HCT116 (cell line): ENCODE measurements at regions not wholly inside any gene's neighbourhood (a gene's known extent, or its start where the extent isn't known, plus 50 kb on each side); places are given as distances from the start of the nearest gene placed in this dataset.

ENCODE experiments used
- ATAC-seq: fragments of 200-7000 bp; cut with Tn5 transposase; 2 replicates; pipeline ENCODE4 v1.9.1; 2020; ENCODE audit warnings: mild to moderate bottlenecking, moderate library complexity
- BruUV-seq: library from RNA; stranded (reverse); fragments of 400-500 nt; replicated peaks from 2 replicates; lab custom pipeline; 2021; lab: Mats Ljungman, UMichigan
- CTCF ChIA-PET: fragments of 300-600 bp; sonication (Branson Sonifier 250); formaldehyde crosslinking; loops from one replicate; lab custom pipeline; 2021; ENCODE audit warnings: antibody characterized with exemption; lab: Charles Lee
- POLR2A ChIA-PET: fragments of 300-600, 350-600 bp; sonication (Branson Sonifier 250); formaldehyde crosslinking; loops from one replicate; lab custom pipeline; 2021; ENCODE audit warnings: antibody characterized with exemption; lab: Charles Lee
- RAD21 ChIA-PET, 2 experiments: fragments of 300-600 bp; sonication (Branson Sonifier 250); formaldehyde crosslinking; loops; one replicate each; lab custom pipeline; 2023; ENCODE audit warnings: low total read pairs in 2 of 2; ENCODE audit not compliant: uncharacterized antibody in 2 of 2, unreplicated experiment in 2 of 2, low non-redundant PET in 1 of 2; lab: Charles Lee
- DNase-seq: peaks from one replicate; pipeline ENCODE4 v3.0.0-alpha.2; 2010; ENCODE audit warnings: low read depth, low spot score
- H2AFZ ChIP-seq: fragments of 200-600 bp; shearing (Covaris generic), sonication (generic); 2 replicates; pipeline ENCODE4 v1.6.1; 2017; ENCODE audit warnings: low read depth, mixed run types, mixed read lengths, antibody characterized with exemption, low read length; ENCODE audit not compliant: poor library complexity, severe bottlenecking
- H3K27ac ChIP-seq: 2 replicates; pipeline ENCODE4 v1.5.1; 2012; ENCODE audit warnings: low read depth, low read length
- H3K27me3 ChIP-seq: fragments of 200-600 bp; sonication (generic); 2 replicates; pipeline ENCODE4 v1.6.1; 2016; ENCODE audit warnings: mixed run types, low read length, mixed read lengths; ENCODE audit not compliant: insufficient read depth
- H3K36me3 ChIP-seq, 2 experiments: fragments of 200-500 bp in 1 of 2; fragments of 200-600 bp in 1 of 2; sonication (Bioruptor generic) in 1 of 2; sonication (generic) in 1 of 2; 2 replicates each; pipeline versions ENCODE4 v1.5.1 to v1.6.1; 2014 to 2016; ENCODE audit warnings: low read length in 2 of 2, inconsistent platforms in 1 of 2, mixed read lengths in 1 of 2, mixed run types in 1 of 2; ENCODE audit not compliant: insufficient read depth in 2 of 2, control insufficient read depth in 1 of 2
- H3K4me1 ChIP-seq, 2 experiments: fragments of 200-600 bp in 1 of 2; sonication (generic) in 1 of 2; 2 replicates each; pipeline versions ENCODE4 v1.5.1 to v1.6.1; 2012 to 2017; ENCODE audit warnings: low read length in 2 of 2, inconsistent platforms in 1 of 2, mild to moderate bottlenecking in 1 of 2, mixed read lengths in 1 of 2, mixed run types in 1 of 2, moderate library complexity in 1 of 2; ENCODE audit not compliant: insufficient read depth in 2 of 2, control insufficient read depth in 1 of 2
- H3K4me2 ChIP-seq: fragments of 200-600 bp; sonication (generic); 2 replicates; pipeline ENCODE4 v1.6.1; 2017; ENCODE audit warnings: mixed run types, low read length, mixed read lengths
- H3K4me3 ChIP-seq, 2 experiments: fragments of 200-600 bp in 1 of 2; sonication (generic) in 1 of 2; replicated peaks in 1 of 2; 2 replicates each; pipeline ENCODE4 v1.5.1; 2011 to 2016; ENCODE audit warnings: low read length in 2 of 2, control low read depth in 1 of 2, low read depth in 1 of 2, mild to moderate bottlenecking in 1 of 2, mixed read lengths in 1 of 2, mixed run types in 1 of 2
- H3K79me2 ChIP-seq: fragments of 200-600 bp; sonication (generic); 2 replicates; pipeline ENCODE4 v1.6.1; 2017; ENCODE audit warnings: mild to moderate bottlenecking, mixed run types, low read length, moderate library complexity, mixed read lengths; ENCODE audit not compliant: insufficient read depth
- H3K9ac ChIP-seq: fragments of 200-600 bp; sonication (generic); 2 replicates; pipeline ENCODE4 v1.6.1; 2016; ENCODE audit warnings: low read length, mixed read lengths
- H3K9me2 ChIP-seq: fragments of 200-600 bp; sonication (generic), shearing (Covaris generic); 2 replicates; pipeline ENCODE4 v1.6.1; 2017; ENCODE audit warnings: mixed run types, mild to moderate bottlenecking, moderate library complexity; ENCODE audit not compliant: insufficient read depth
- H3K9me3 ChIP-seq, 2 experiments: fragments of 200-500 bp in 1 of 2; fragments of 200-600 bp in 1 of 2; sonication (Bioruptor generic) in 1 of 2; sonication (generic) in 1 of 2; 2 replicates each; pipeline ENCODE4 v1.6.1; 2014 to 2017; ENCODE audit warnings: low read length in 2 of 2, mixed read lengths in 2 of 2, inconsistent platforms in 1 of 2, low read depth in 1 of 2, mild to moderate bottlenecking in 1 of 2, mixed run types in 1 of 2, moderate library complexity in 1 of 2; ENCODE audit not compliant: control insufficient read depth in 1 of 2, insufficient read depth in 1 of 2
- H4K20me1 ChIP-seq: fragments of 200-600 bp; sonication (generic), shearing (Covaris generic); 2 replicates; pipeline ENCODE4 v1.6.1; 2017; ENCODE audit warnings: mixed run types, mild to moderate bottlenecking, moderate library complexity; ENCODE audit not compliant: insufficient read depth
- ELF1 ChIP-seq: IDR thresholded peaks from 2 replicates; pipeline ENCODE4 v1.6.1; 2012; ENCODE audit warnings: low read depth, borderline replicate concordance
- FOSL1 ChIP-seq: IDR thresholded peaks from 2 replicates; pipeline ENCODE4 v1.6.1; 2012; ENCODE audit warnings: low read depth
- POLR2AphosphoS5 ChIP-seq: IDR thresholded peaks from 2 replicates; pipeline ENCODE4 v1.6.1; 2011; ENCODE audit warnings: mild to moderate bottlenecking, low read depth, low read length, moderate library complexity
- REST ChIP-seq: IDR thresholded peaks from 2 replicates; pipeline ENCODE4 v1.6.1; 2012; ENCODE audit warnings: low read depth
- YY1 ChIP-seq: IDR thresholded peaks from 2 replicates; pipeline ENCODE4 v1.6.1; 2011; ENCODE audit warnings: low read length, low read depth, moderate library complexity, mild to moderate bottlenecking; ENCODE audit not compliant: insufficient replicate concordance; ENCODE audit errors: extremely low read depth
- intact Hi-C: fragments of 100-400 bp; cut with micrococcal nuclease; formaldehyde crosslinking; loops from 2 replicates; pipeline ENCODE4 v1.10.0; 2022

DNA sequence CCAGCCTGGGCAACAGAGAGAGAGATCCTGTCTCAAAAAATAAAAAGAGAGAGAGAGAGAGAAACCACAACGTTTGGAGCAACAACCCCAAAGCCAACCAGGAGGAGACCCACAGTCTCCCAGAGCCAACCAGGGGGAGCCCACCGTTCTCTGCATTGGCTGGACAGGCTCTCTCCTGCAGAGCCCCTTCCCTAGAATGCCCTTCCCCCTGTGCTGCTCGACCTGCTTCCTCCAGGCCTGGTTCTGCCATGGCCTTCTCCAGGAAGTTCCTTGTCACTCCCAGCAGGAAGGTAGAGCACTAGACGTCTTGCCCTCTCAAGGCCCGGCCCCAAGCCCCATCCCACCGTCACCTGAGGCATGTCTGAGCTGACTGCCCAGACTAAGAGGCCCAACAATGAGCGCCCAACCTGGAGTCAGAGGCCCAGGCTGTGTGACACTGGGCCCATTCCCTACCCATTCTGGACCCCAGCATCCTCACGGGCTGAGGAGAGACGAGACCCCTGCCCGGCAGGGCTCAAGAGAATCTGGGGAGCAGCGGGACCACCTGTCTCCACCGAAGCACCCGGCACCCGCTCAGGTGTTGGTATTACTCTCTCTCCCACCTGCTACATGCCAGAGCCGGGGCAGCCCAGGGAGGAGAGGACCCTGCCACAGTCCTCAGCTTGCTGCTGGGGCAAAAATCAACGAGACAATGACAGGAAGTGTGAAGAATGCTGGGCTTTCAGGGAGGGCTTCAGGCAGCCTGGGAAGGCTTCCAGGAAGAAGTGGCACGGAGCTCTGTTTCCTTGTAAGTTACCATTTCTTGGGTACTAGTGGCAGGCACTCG is 61.2 kb downstream of the DIO3 start (continued):
- no peak for TF ChIP-seq REST

- no TSS peak for BruUV-seq
- H3K27ac ChIP-seq: no peak overlapping the region
- H3K9me2 ChIP-seq: no peaks in the 10 kb centered on the region
- H3K36me3 ChIP-seq: no peaks in the 10 kb centered on the region
- RAD21 ChIA-PET: no interaction called here
- POLR2A ChIA-PET: no interaction called here
- H3K4me3 ChIP-seq: no peak overlapping the region
- intact Hi-C loops: no loop called here
- no peaks in the 10 kb centered on the region for H4K20me1 ChIP-seq
- no peak for TF ChIP-seq POLR2AphosphoS5
- TF ChIP-seq FOSL1: no peak
- no peak for TF ChIP-seq YY1
- TF ChIP-seq ELF1: no peak
- ATAC-seq (no peak), DNase-seq (no peak)
- H3K79me2 ChIP-seq: no peaks in the 10 kb centered on the region
- H2AFZ ChIP-seq: no peak overlapping the region
- no peak overlapping the region for H3K4me2 ChIP-seq
- no peak overlapping the region for H3K9ac ChIP-seq
- H3K27me3 ChIP-seq: no peaks in the 10 kb centered on the region
- peaks cover under 1 to 2% of the 10 kb centered on the region in 2 experiments; a peak in 3 of 4 replicates for H3K4me1 ChIP-seq
- H3K9me3 ChIP-seq: no peaks in the 10 kb centered on the region
- CTCF ChIA-PET: no interaction called here
Measured at GRCh38 chr14:101623077-101623372, 61.7 kb downstream of the DIO3 start.
